GM23338 (cell line): ENCODE measurements at regions not wholly inside any gene's neighbourhood (a gene's known extent, or its start where the extent isn't known, plus 50 kb on each side); places are given as distances from the start of the nearest gene placed in this dataset.

ENCODE experiments used
- ATAC-seq: fragments of 200-7000 bp; cut with Tn5 transposase; 3 replicates; pipeline ENCODE4 v1.9.1; 2020
- DNase-seq: peaks from one replicate; pipeline ENCODE4 v3.0.0-alpha.2; 2015; ENCODE audit warnings: low spot score
- H2AFZ ChIP-seq: fragments of 200-600 bp; sonication (generic); 2 replicates; pipeline ENCODE4 v1.8.0; 2016; ENCODE audit warnings: antibody characterized with exemption, mild to moderate bottlenecking, moderate library complexity
- H3F3A ChIP-seq: fragments of 200-600 bp; sonication (generic); replicated peaks from 2 replicates; pipeline ENCODE4 v1.8.0; 2017; ENCODE audit warnings: antibody characterized with exemption, mixed run types, low read depth
- H3K27ac ChIP-seq: fragments of 200-600 bp; sonication (generic); 2 replicates; pipeline ENCODE4 v1.6.1; 2016; ENCODE audit warnings: low read depth
- H3K27me3 ChIP-seq: fragments of 200-600 bp; sonication (generic); 2 replicates; pipeline ENCODE4 v1.8.0; 2016; ENCODE audit warnings: mild to moderate bottlenecking, mixed run types, moderate library complexity; ENCODE audit not compliant: insufficient read depth
- H3K36me3 ChIP-seq: fragments of 200-600 bp; sonication (generic); 2 replicates; pipeline ENCODE4 v1.8.0; 2016; ENCODE audit warnings: mild to moderate bottlenecking; ENCODE audit not compliant: insufficient read depth
- H3K4me1 ChIP-seq: fragments of 200-600 bp; sonication (generic); 2 replicates; pipeline ENCODE4 v1.8.0; 2016; ENCODE audit warnings: mild to moderate bottlenecking, moderate library complexity; ENCODE audit not compliant: insufficient read depth
- H3K4me2 ChIP-seq: fragments of 200-600 bp; sonication (generic); 2 replicates; pipeline ENCODE4 v1.7.1; 2017; ENCODE audit warnings: mixed run types
- H3K4me3 ChIP-seq: fragments of 200-600 bp; sonication (generic); 2 replicates; pipeline ENCODE4 v1.6.1; 2016; ENCODE audit warnings: mixed run types
- H3K79me2 ChIP-seq: fragments of 200-600 bp; sonication (generic); replicated peaks from 2 replicates; pipeline ENCODE4 v1.8.0; 2017; ENCODE audit warnings: mild to moderate bottlenecking; ENCODE audit not compliant: insufficient read depth
- H3K9me2 ChIP-seq: fragments of 200-600 bp; sonication (generic); 2 replicates; pipeline ENCODE4 v1.8.0; 2017; ENCODE audit not compliant: insufficient read depth
- H4K20me1 ChIP-seq: fragments of 200-600 bp; sonication (generic); replicated peaks from 2 replicates; pipeline ENCODE4 v1.8.0; 2017; ENCODE audit warnings: mild to moderate bottlenecking; ENCODE audit not compliant: insufficient read depth
- H3K27ac Mint-ChIP-seq: 2 replicates; pipeline ENCODE4 v1.8.0; 2020; ENCODE audit warnings: inconsistent platforms, mild to moderate bottlenecking, moderate library complexity, mixed read lengths
- H3K27me3 Mint-ChIP-seq: 3 replicates; pipeline ENCODE4 v1.8.0; 2022; ENCODE audit warnings: low read depth, mild to moderate bottlenecking, moderate library complexity, mixed read lengths, inconsistent platforms; ENCODE audit not compliant: insufficient read depth, poor library complexity
- H3K36me3 Mint-ChIP-seq: 3 replicates; pipeline ENCODE4 v1.8.0; 2021; ENCODE audit warnings: low read depth, mild to moderate bottlenecking, inconsistent platforms, moderate library complexity, mixed read lengths
- H3K4me1 Mint-ChIP-seq: 3 replicates; pipeline ENCODE4 v1.8.0; 2020; ENCODE audit warnings: mild to moderate bottlenecking, inconsistent platforms, mixed read lengths
- H3K4me3 Mint-ChIP-seq: 3 replicates; pipeline ENCODE4 v1.8.0; 2021; ENCODE audit warnings: moderate library complexity, mild to moderate bottlenecking, inconsistent platforms, mixed read lengths
- H3K9me3 Mint-ChIP-seq: 3 replicates; pipeline ENCODE4 v1.8.0; 2020; ENCODE audit warnings: moderate library complexity, mild to moderate bottlenecking, inconsistent platforms, mixed read lengths
- CREB1 ChIP-seq: fragments of 250-450 bp; sonication (Bioruptor Pico); IDR thresholded peaks from 2 replicates; pipeline ENCODE4 v1.5.0; 2020; ENCODE audit warnings: low read depth, mild to moderate bottlenecking, moderate library complexity
- EZH2 ChIP-seq: fragments of 200-600 bp; sonication (generic); IDR thresholded peaks from one replicate; pipeline ENCODE4 v1.8.0; 2017; ENCODE audit warnings: antibody characterized with exemption, mild to moderate bottlenecking, low read depth; ENCODE audit not compliant: unreplicated experiment
- JUNB ChIP-seq: IDR thresholded peaks from one replicate; pipeline ENCODE4 v1.6.1; 2016; ENCODE audit warnings: antibody characterized with exemption; ENCODE audit not compliant: unreplicated experiment
- POLR2AphosphoS5 ChIP-seq: IDR thresholded peaks from 2 replicates; pipeline ENCODE4 v1.6.1; 2016; ENCODE audit warnings: antibody characterized with exemption, low read depth
- ZNF114 ChIP-seq: fragments of 250-450 bp; sonication (Bioruptor Pico); IDR thresholded peaks from 2 replicates; pipeline ENCODE4 v1.5.0; 2020; ENCODE audit warnings: mild to moderate bottlenecking, moderate library complexity
- ZNF331 ChIP-seq: fragments of 250-450 bp; sonication (Bioruptor Pico); IDR thresholded peaks from 2 replicates; pipeline ENCODE4 v1.5.0; 2020; ENCODE audit warnings: low read depth, mild to moderate bottlenecking, moderate library complexity
- TF ChIP-seq, protein P1 (sequence below): fragments of 250-450 bp; sonication (Bioruptor Pico); IDR thresholded peaks from 2 replicates; pipeline ENCODE4 v1.5.0; 2020; ENCODE audit warnings: mild to moderate bottlenecking, moderate library complexity
- TF ChIP-seq, protein P2 (sequence below), 2 experiments: fragments of 200-600 bp in 1 of 2; sonication (generic) in 1 of 2; conservative IDR thresholded peaks; 2 replicates each; pipeline versions ENCODE4 v1.5.1 to v1.6.1; 2016 to 2017; ENCODE audit warnings: antibody characterized with exemption in 2 of 2, low read depth in 2 of 2, mild to moderate bottlenecking in 2 of 2, moderate library complexity in 1 of 2
- TF ChIP-seq, protein P3 (sequence below): IDR thresholded peaks from one replicate; pipeline ENCODE4 v1.6.1; 2018; ENCODE audit warnings: antibody characterized with exemption; ENCODE audit not compliant: unreplicated experiment
- TF ChIP-seq, protein P4 (sequence below): IDR thresholded peaks from 2 replicates; pipeline ENCODE4 v1.6.1; 2016; ENCODE audit warnings: antibody characterized with exemption

DNA sequence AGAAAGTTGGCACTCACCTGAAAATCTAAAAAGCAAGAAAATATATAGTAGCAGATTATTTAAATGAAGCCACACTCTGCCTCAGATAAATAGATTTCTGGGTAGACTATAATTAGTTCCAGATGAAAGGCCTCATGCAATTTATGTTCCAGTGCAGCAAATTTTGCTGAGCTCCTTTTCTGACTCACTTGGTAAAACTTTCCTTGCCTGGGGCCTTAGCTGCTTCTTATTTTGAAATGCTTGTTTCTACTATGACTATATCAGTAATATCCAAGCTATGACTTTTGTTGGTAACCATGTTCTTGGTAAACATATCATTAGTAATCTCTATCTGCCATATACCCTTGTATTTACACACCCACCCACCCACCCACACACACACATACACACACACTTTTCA, 961.8 kb downstream of the SH3BGRL start (continued):
- TF ChIP-seq, protein P1, sequence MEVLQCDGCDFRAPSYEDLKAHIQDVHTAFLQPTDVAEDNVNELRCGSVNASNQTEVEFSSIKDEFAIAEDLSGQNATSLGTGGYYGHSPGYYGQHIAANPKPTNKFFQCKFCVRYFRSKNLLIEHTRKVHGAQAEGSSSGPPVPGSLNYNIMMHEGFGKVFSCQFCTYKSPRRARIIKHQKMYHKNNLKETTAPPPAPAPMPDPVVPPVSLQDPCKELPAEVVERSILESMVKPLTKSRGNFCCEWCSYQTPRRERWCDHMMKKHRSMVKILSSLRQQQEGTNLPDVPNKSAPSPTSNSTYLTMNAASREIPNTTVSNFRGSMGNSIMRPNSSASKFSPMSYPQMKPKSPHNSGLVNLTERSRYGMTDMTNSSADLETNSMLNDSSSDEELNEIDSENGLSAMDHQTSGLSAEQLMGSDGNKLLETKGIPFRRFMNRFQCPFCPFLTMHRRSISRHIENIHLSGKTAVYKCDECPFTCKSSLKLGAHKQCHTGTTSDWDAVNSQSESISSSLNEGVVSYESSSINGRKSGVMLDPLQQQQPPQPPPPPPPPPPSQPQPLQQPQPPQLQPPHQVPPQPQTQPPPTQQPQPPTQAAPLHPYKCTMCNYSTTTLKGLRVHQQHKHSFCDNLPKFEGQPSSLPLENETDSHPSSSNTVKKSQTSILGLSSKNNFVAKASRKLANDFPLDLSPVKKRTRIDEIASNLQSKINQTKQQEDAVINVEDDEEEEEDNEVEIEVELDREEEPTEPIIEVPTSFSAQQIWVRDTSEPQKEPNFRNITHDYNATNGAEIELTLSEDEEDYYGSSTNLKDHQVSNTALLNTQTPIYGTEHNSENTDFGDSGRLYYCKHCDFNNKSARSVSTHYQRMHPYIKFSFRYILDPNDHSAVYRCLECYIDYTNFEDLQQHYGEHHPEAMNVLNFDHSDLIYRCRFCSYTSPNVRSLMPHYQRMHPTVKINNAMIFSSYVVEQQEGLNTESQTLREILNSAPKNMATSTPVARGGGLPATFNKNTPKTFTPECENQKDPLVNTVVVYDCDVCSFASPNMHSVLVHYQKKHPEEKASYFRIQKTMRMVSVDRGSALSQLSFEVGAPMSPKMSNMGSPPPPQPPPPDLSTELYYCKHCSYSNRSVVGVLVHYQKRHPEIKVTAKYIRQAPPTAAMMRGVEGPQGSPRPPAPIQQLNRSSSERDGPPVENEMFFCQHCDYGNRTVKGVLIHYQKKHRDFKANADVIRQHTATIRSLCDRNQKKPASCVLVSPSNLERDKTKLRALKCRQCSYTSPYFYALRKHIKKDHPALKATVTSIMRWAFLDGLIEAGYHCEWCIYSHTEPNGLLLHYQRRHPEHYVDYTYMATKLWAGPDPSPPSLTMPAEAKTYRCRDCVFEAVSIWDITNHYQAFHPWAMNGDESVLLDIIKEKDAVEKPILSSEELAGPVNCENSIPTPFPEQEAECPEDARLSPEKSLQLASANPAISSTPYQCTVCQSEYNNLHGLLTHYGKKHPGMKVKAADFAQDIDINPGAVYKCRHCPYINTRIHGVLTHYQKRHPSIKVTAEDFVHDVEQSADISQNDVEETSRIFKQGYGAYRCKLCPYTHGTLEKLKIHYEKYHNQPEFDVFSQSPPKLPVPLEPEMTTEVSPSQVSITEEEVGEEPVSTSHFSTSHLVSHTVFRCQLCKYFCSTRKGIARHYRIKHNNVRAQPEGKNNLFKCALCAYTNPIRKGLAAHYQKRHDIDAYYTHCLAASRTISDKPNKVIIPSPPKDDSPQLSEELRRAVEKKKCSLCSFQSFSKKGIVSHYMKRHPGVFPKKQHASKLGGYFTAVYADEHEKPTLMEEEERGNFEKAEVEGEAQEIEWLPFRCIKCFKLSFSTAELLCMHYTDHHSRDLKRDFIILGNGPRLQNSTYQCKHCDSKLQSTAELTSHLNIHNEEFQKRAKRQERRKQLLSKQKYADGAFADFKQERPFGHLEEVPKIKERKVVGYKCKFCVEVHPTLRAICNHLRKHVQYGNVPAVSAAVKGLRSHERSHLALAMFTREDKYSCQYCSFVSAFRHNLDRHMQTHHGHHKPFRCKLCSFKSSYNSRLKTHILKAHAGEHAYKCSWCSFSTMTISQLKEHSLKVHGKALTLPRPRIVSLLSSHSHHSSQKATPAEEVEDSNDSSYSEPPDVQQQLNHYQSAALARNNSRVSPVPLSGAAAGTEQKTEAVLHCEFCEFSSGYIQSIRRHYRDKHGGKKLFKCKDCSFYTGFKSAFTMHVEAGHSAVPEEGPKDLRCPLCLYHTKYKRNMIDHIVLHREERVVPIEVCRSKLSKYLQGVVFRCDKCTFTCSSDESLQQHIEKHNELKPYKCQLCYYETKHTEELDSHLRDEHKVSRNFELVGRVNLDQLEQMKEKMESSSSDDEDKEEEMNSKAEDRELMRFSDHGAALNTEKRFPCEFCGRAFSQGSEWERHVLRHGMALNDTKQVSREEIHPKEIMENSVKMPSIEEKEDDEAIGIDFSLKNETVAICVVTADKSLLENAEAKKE (CRISPR knock-in tag), result no peak
- TF ChIP-seq, protein P2, sequence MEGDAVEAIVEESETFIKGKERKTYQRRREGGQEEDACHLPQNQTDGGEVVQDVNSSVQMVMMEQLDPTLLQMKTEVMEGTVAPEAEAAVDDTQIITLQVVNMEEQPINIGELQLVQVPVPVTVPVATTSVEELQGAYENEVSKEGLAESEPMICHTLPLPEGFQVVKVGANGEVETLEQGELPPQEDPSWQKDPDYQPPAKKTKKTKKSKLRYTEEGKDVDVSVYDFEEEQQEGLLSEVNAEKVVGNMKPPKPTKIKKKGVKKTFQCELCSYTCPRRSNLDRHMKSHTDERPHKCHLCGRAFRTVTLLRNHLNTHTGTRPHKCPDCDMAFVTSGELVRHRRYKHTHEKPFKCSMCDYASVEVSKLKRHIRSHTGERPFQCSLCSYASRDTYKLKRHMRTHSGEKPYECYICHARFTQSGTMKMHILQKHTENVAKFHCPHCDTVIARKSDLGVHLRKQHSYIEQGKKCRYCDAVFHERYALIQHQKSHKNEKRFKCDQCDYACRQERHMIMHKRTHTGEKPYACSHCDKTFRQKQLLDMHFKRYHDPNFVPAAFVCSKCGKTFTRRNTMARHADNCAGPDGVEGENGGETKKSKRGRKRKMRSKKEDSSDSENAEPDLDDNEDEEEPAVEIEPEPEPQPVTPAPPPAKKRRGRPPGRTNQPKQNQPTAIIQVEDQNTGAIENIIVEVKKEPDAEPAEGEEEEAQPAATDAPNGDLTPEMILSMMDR (conservative IDR thresholded peaks at IDR 0.05; ENCODE audit: low read depth in 2 of 2), result no peak

DNA sequence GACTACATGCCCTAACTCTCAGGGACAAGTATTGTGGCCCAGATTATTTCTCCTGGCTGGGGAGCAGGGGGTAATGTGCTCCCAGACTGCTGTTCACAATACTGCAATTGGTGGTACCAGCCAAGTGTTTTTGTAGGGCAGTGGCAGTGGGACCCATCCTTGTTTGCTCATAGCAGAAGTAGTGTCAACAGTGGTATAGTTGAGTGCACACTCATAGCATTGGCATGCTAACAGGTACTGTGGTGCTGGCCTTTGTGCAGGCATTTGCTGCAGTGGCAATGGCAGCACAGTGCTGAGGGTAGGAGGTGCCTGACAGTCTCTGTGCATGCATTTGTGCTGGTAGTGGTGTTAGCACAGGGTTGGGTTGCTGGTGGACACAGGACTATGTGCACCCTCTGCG, 995.0 kb downstream of the SH3BGRL start:
- H3K79me2 ChIP-seq, result no peaks in the 10 kb centered on the region
- no peak for ATAC-seq
- H3K27ac ChIP-seq, result no peak overlapping the region
- no peaks in the 10 kb centered on the region for H3K9me2 ChIP-seq
- Mint-ChIP-seq H3K4me1 (no peaks in the 10 kb centered on the region), H3K9me3 (peaks cover 16% of the 10 kb centered on the region), H3K27ac (no peak overlapping the region), H3K4me3 (no peak overlapping the region), H3K36me3 (no peaks in the 10 kb centered on the region; the same call in 2 of the 3 replicates), H3K27me3 (no peaks in the 10 kb centered on the region)
- H2AFZ ChIP-seq, result no peak overlapping the region
- H3K27me3 ChIP-seq, result no peaks in the 10 kb centered on the region
- H4K20me1 ChIP-seq, result no peaks in the 10 kb centered on the region
- no peaks in the 10 kb centered on the region for H3K36me3 ChIP-seq
- H3K4me1 ChIP-seq, result no peaks in the 10 kb centered on the region
- no peak overlapping the region for H3K4me2 ChIP-seq
- no peaks in the 10 kb centered on the region for H3F3A ChIP-seq
- no peak overlapping the region for H3K4me3 ChIP-seq
- no peak for DNase-seq
- TF ChIP-seq, protein P3, sequence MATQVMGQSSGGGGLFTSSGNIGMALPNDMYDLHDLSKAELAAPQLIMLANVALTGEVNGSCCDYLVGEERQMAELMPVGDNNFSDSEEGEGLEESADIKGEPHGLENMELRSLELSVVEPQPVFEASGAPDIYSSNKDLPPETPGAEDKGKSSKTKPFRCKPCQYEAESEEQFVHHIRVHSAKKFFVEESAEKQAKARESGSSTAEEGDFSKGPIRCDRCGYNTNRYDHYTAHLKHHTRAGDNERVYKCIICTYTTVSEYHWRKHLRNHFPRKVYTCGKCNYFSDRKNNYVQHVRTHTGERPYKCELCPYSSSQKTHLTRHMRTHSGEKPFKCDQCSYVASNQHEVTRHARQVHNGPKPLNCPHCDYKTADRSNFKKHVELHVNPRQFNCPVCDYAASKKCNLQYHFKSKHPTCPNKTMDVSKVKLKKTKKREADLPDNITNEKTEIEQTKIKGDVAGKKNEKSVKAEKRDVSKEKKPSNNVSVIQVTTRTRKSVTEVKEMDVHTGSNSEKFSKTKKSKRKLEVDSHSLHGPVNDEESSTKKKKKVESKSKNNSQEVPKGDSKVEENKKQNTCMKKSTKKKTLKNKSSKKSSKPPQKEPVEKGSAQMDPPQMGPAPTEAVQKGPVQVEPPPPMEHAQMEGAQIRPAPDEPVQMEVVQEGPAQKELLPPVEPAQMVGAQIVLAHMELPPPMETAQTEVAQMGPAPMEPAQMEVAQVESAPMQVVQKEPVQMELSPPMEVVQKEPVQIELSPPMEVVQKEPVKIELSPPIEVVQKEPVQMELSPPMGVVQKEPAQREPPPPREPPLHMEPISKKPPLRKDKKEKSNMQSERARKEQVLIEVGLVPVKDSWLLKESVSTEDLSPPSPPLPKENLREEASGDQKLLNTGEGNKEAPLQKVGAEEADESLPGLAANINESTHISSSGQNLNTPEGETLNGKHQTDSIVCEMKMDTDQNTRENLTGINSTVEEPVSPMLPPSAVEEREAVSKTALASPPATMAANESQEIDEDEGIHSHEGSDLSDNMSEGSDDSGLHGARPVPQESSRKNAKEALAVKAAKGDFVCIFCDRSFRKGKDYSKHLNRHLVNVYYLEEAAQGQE, result no peak
- TF ChIP-seq, protein P2 (conservative IDR thresholded peaks at IDR 0.05; ENCODE audit: low read depth in 2 of 2), result no peak
- TF ChIP-seq EZH2 (no peak), POLR2AphosphoS5 (no peak), CREB1 (CRISPR knock-in tag) (no peak), ZNF114 (CRISPR knock-in tag) (no peak), JUNB (no peak), ZNF331 (CRISPR knock-in tag) (no peak)
- TF ChIP-seq, protein P4, sequence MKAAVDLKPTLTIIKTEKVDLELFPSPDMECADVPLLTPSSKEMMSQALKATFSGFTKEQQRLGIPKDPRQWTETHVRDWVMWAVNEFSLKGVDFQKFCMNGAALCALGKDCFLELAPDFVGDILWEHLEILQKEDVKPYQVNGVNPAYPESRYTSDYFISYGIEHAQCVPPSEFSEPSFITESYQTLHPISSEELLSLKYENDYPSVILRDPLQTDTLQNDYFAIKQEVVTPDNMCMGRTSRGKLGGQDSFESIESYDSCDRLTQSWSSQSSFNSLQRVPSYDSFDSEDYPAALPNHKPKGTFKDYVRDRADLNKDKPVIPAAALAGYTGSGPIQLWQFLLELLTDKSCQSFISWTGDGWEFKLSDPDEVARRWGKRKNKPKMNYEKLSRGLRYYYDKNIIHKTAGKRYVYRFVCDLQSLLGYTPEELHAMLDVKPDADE, result no peak
